ENCODE measurements at regions not wholly inside any gene's neighbourhood (a gene's known extent, or its start where the extent isn't known, plus 50 kb on each side); places are given as distances from the start of the nearest gene placed in this dataset.

GRCh38 chr12:89098441-89099112, 253.7 kb downstream of the DUSP6 start (continued):
- TF ChIP-seq NPAS2 (CRISPR knock-in tag; IDR thresholded peaks at IDR 0.05; ENCODE audit: borderline replicate concordance), result no peak
- no peak for TF ChIP-seq SREBF2 (IDR thresholded peaks at IDR 0.05)
- no peak for TF ChIP-seq SMC3 (IDR thresholded peaks at IDR 0.05)
- TF ChIP-seq NR3C1 (IDR thresholded peaks at IDR 0.05), result no peak
- no peak for TF ChIP-seq RCOR1 (IDR thresholded peaks at IDR 0.05; ENCODE audit: low read depth, low read length)
- no peak for TF ChIP-seq BHLHE40 (IDR thresholded peaks at IDR 0.05; ENCODE audit: low read depth, low read length)
- TF ChIP-seq TFCP2L1 (CRISPR knock-in tag; IDR thresholded peaks at IDR 0.05), result no peak
- TF ChIP-seq USF2 (IDR thresholded peaks at IDR 0.05), result no peak
- TF ChIP-seq BCL3 (IDR thresholded peaks at IDR 0.05), result no peak

- POLR2A ChIA-PET, result no interaction called here
- Histone ChIP-seq H3K27ac (no peak overlapping the region), H3K4me3 (no peak overlapping the region), H3K4me1 (no peaks in the 10 kb centered on the region), H3K4me2 (no peak overlapping the region), H3K9me3 (peaks cover 22% of the 10 kb centered on the region)
- no peak for ATAC-seq
- FAIRE-seq, result no peak
- no peak for DNase-seq (ENCODE audit: low read depth in 1 of 2, low spot score in 1 of 2)
- TF ChIP-seq MAFK (IDR thresholded peaks at IDR 0.05; ENCODE audit: partially characterized antibody) (no peak), JUNB (IDR thresholded peaks at IDR 0.05) (no peak), MAX (IDR thresholded peaks at IDR 0.05) (no peak), ESRRA (IDR thresholded peaks at IDR 0.05; ENCODE audit: borderline replicate concordance, low read length) (no peak), EHMT2 (IDR thresholded peaks at IDR 0.05; ENCODE audit: low read depth) (no peak), REST (IDR thresholded peaks at IDR 0.05) (no peak), BHLHE40 (IDR thresholded peaks at IDR 0.05; ENCODE audit: low read depth, low read length) (no peak), BCL3 (IDR thresholded peaks at IDR 0.05) (no peak), CBX8 (IDR thresholded peaks at IDR 0.05) (no peak)
- CTCF ChIA-PET, result no interaction called here
- WGBS (ENCODE audit: missing lambda C conversion rate), result 12% methylated on average over 2 of the region's 2 CpGs
These were observed 260.0 kb downstream of the DUSP6 start for GRCh38 chr12:89092297-89092696.

GRCh38 chr12:89091293-89091841, 260.9 kb downstream of the DUSP6 start:
- DNase-seq (ENCODE audit: low read depth in 1 of 2, low spot score in 1 of 2) (no peak), ATAC-seq (no peak), FAIRE-seq (no peak)
- no peak overlapping the region for H3K4me2 ChIP-seq
- peak; percentile 72 for TF ChIP-seq ZFP36 (IDR thresholded peaks at IDR 0.05; ENCODE audit: borderline replicate concordance, partially characterized antibody)
- no peak for TF ChIP-seq ZSCAN20 (CRISPR knock-in tag; IDR thresholded peaks at IDR 0.05)
- H3K9me3 ChIP-seq, result peaks cover 22% of the 10 kb centered on the region
- CTCF ChIA-PET, result interaction anchor here (0.5 kb wide), 1 partner anchor 222 kb away, joined by 3 read pairs; no protein-coding TSS in a partner anchor
- no peak overlapping the region for H3K27ac ChIP-seq
- no peaks in the 10 kb centered on the region for H3K4me1 ChIP-seq
- no peak overlapping the region for H3K4me3 ChIP-seq
- POLR2A ChIA-PET, result no interaction called here
- 8% methylated on average over 1 of the region's 1 CpG for WGBS (ENCODE audit: missing lambda C conversion rate)
